Colonic mucosa (tissue), 4 donors: ENCODE measurements at regions not wholly inside any gene's neighbourhood (a gene's known extent, or its start where the extent isn't known, plus 50 kb on each side); places are given as distances from the start of the nearest gene placed in this dataset.

Source experiments
- DNase-seq: peaks from one replicate; pipeline ENCODE4 v3.0.0-alpha.2; 2020
- H3K27ac ChIP-seq: fragments of 200-600 bp; one replicate; pipeline ENCODE4 v1.8.0; 2021
- H3K27me3 ChIP-seq: fragments of 200-600 bp; one replicate; pipeline ENCODE4 v1.8.0; 2021
- H3K36me3 ChIP-seq: fragments of 200-600 bp; one replicate; pipeline ENCODE4 v1.8.0; 2021
- H3K4me1 ChIP-seq: fragments of 200-600 bp; one replicate; pipeline ENCODE4 v1.8.0; 2021; ENCODE audit warnings: mild to moderate bottlenecking
- H3K4me3 ChIP-seq: fragments of 200-600 bp; one replicate; pipeline ENCODE4 v1.8.0; 2021
- H3K9ac ChIP-seq, 2 donors: one replicate each; pipeline ENCODE4 v1.7.0; 2013; ENCODE audit warnings: control low read depth in 2 of 2, low read depth in 2 of 2, low read length in 2 of 2
- H3K9me3 ChIP-seq: fragments of 200-600 bp; one replicate; pipeline ENCODE4 v1.8.0; 2021
- intact Hi-C: fragments of 100-400 bp; cut with DNase I; formaldehyde crosslinking; loops from one replicate; pipeline ENCODE4 v1.14.1; 2022
- TF ChIP-seq, protein P1 (sequence below): fragments of 200-600 bp; IDR thresholded peaks from one replicate; pipeline ENCODE4 v1.8.0; 2022; ENCODE audit warnings: antibody characterized with exemption, mild to moderate bottlenecking
- donor health status: healthy.
- donor health status: DM: no; HTN: no; CAD: no.
- donor health status: DM: no; HTN: no; CAD: no.

DNA sequence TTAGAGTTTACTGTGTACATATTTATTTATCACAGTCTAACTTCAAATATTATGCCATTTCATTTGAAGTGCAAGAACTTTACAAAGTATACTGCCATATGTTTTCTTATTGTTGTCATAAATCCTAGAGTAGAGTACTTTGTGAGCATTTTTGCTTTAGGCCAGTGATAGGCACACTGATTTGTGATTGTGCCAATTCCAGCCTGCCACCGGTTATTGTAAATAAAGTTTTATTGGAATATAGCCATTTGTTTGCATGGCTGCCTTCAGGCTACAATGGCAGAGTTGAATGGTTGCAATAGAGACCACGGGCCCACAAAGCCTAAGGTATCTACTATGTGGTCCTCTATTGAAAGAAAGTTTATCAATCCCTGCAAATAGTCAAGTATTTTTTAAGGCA lies 175.8 kb upstream of the GALNT2 start:
- Histone ChIP-seq H3K36me3 (no peaks in the 10 kb centered on the region), H3K9ac (no peak overlapping the region), H3K9me3 (no peaks in the 10 kb centered on the region), H3K27me3 (no peaks in the 10 kb centered on the region), H3K27ac (no peak overlapping the region), H3K4me1 (no peaks in the 10 kb centered on the region), H3K4me3 (no peak overlapping the region)
- TF ChIP-seq, protein P1, sequence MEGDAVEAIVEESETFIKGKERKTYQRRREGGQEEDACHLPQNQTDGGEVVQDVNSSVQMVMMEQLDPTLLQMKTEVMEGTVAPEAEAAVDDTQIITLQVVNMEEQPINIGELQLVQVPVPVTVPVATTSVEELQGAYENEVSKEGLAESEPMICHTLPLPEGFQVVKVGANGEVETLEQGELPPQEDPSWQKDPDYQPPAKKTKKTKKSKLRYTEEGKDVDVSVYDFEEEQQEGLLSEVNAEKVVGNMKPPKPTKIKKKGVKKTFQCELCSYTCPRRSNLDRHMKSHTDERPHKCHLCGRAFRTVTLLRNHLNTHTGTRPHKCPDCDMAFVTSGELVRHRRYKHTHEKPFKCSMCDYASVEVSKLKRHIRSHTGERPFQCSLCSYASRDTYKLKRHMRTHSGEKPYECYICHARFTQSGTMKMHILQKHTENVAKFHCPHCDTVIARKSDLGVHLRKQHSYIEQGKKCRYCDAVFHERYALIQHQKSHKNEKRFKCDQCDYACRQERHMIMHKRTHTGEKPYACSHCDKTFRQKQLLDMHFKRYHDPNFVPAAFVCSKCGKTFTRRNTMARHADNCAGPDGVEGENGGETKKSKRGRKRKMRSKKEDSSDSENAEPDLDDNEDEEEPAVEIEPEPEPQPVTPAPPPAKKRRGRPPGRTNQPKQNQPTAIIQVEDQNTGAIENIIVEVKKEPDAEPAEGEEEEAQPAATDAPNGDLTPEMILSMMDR, result no peak
- DNase-seq, result no peak
- intact Hi-C loops, result no loop called here

DNA sequence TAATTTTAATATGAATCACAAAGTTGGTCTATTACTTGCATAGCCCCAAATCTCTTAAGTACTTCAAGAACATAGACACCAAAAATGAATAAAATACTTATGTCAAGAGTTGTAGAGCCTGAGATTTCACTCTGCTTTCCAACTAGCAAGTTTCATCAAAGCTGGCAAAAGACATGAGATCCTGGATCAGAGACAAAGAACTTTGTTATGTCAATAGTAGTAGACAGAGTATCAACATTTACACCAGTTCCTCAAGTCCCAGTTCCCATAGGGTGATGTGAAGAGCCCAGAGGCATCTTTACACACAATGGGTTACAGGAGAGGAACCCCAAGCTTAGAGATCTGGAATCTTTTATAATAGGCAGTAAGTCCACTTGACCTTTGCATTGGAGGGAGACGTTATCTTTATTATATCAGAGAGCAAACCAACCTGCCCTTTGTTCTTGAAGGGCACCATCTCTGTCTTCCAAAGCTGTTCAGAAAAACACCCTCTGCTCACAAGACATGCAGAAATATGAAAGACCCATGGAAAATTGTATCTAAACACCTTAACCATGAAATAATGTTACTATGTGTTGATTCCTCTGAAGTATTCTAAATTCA lies 174.4 kb upstream of the GALNT2 start:
- H3K27me3 ChIP-seq, result no peaks in the 10 kb centered on the region
- TF ChIP-seq, protein P1, result no peak
- H3K36me3 ChIP-seq, result no peaks in the 10 kb centered on the region
- H3K4me3 ChIP-seq, result no peak overlapping the region
- DNase-seq, result no peak
- no peak overlapping the region for H3K9ac ChIP-seq
- no peaks in the 10 kb centered on the region for H3K9me3 ChIP-seq
- H3K27ac ChIP-seq, result no peak overlapping the region
- no peaks in the 10 kb centered on the region for H3K4me1 ChIP-seq
- intact Hi-C loops, result no loop called here

DNA sequence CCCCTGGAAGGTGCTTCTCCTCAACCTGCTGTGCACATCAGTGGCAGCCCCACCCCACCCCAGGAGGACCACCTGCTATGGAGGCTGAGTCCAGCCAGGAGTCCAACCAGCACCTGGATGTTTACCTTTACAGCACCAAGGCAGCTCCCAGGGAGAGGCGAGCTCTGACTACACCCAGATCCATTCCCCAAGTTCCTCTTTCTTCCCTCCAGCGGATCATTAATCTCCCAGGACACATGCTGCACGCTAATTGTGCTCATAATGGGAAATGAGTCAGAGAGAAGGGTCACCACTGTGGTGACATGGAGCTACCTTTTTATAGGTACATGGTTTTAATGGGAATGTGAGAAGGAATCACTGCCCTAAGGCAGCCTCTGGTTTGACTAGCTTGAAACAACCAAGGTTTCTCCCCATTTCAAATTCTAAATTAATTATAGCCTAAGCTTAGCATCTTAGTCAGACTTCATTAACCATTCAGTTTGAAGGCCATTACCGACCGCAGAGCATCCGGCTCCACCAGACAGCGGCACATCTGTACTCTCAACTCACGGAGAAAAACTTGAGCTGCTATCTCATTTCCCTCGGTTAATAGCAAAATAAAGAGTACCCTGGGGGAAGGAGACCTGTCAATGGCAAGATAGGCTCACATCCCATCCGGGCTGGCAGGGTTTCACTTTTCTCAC lies 173.1 kb upstream of the GALNT2 start:
- Histone ChIP-seq H3K4me3 (no peak overlapping the region), H3K4me1 (no peaks in the 10 kb centered on the region), H3K9me3 (no peaks in the 10 kb centered on the region), H3K9ac (no peak overlapping the region), H3K27ac (no peak overlapping the region), H3K36me3 (no peaks in the 10 kb centered on the region), H3K27me3 (no peaks in the 10 kb centered on the region)
- intact Hi-C loops, result no loop called here
- TF ChIP-seq, protein P1, result no peak
- DNase-seq, result peak; percentile 29

DNA sequence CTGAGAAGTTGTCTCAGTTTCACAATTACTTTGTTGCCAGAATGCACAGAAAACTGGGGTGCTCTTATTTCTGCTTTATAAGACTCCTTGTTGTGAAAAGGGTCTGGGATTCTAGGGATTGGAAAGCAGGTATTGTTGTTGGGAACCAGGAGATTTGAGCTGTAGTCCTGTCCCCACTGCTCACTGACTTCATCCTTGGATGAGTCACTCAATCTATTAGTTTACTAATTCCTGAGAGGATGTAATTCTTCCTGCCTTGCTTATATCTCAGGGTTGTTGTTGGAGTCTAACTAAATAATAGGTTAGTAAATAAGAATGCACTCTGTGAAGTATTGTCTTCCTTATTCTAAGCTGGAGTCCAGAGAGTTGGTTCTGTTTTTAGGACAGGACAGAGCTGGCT lies 172.5 kb upstream of the GALNT2 start:
- DNase-seq, result no peak
- H3K36me3 ChIP-seq, result no peaks in the 10 kb centered on the region
- TF ChIP-seq, protein P1, result no peak
- no peaks in the 10 kb centered on the region for H3K9me3 ChIP-seq
- no peaks in the 10 kb centered on the region for H3K27me3 ChIP-seq
- intact Hi-C loops, result no loop called here
- H3K27ac ChIP-seq, result no peak overlapping the region
- no peak overlapping the region for H3K4me3 ChIP-seq
- no peaks in the 10 kb centered on the region for H3K4me1 ChIP-seq
- H3K9ac ChIP-seq, result no peak overlapping the region

DNA sequence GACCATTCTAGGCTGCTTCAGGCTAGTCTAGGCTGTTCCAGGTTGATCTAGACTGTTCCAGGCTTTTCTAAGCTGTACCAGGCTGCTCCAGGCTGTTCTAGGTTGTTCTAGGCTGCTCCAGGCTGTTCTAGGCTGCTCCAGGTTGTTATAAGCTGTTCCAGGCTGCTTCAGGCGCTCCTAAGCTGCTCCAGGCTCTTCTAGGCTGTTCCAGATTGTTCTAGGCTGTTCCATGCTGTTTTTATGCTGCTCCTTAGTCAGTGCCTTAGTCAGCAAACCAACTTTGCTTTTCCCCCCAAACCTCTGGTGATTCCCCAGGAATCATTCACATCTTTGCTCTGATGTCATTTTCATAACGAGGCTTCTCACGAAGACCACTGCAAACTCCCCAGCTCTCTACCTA lies 171.4 kb upstream of the GALNT2 start:
- Histone ChIP-seq H3K27ac (no peak overlapping the region), H3K27me3 (no peaks in the 10 kb centered on the region), H3K9me3 (no peaks in the 10 kb centered on the region), H3K9ac (no peak overlapping the region), H3K4me3 (no peak overlapping the region), H3K36me3 (no peaks in the 10 kb centered on the region), H3K4me1 (no peaks in the 10 kb centered on the region)
- TF ChIP-seq, protein P1, result no peak
- intact Hi-C loops, result no loop called here
- no peak for DNase-seq
